ENCODE measurements at regions not wholly inside any gene's neighbourhood (a gene's known extent, or its start where the extent isn't known, plus 50 kb on each side); places are given as distances from the start of the nearest gene placed in this dataset.
"Not testable (repeated sequence)": the region's sequence is repeated elsewhere in the genome, so short reads cannot be mapped to it uniquely, and the experiment has no call there.

DNA sequence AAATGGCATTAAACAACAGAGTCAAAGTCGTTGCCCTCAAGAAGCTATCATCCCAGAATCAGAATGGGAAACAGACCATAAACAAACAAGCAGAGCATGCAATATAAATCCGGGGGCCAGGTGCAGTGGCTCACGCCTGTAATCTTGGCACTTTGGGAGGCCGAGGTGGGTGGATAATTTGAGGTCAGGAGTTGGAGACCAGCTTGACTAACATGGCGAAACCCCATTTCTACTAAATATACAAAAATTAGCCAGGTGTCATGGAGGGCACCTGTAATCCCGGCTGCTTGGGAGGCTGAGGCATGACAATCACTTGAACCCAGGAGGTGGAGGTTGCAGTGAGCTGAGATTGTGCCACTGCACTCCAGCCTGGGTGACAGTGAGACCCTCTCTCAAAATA is 249.8 kb downstream of the CYRIA start:
- TF ChIP-seq, protein P1, sequence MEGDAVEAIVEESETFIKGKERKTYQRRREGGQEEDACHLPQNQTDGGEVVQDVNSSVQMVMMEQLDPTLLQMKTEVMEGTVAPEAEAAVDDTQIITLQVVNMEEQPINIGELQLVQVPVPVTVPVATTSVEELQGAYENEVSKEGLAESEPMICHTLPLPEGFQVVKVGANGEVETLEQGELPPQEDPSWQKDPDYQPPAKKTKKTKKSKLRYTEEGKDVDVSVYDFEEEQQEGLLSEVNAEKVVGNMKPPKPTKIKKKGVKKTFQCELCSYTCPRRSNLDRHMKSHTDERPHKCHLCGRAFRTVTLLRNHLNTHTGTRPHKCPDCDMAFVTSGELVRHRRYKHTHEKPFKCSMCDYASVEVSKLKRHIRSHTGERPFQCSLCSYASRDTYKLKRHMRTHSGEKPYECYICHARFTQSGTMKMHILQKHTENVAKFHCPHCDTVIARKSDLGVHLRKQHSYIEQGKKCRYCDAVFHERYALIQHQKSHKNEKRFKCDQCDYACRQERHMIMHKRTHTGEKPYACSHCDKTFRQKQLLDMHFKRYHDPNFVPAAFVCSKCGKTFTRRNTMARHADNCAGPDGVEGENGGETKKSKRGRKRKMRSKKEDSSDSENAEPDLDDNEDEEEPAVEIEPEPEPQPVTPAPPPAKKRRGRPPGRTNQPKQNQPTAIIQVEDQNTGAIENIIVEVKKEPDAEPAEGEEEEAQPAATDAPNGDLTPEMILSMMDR (IDR thresholded peaks at IDR 0.05), result not testable (repeated sequence)
- not testable (repeated sequence) for TF ChIP-seq POLR2A (IDR thresholded peaks at IDR 0.05)
